ENCODE measurements at regions not wholly inside any gene's neighbourhood (a gene's known extent, or its start where the extent isn't known, plus 50 kb on each side); places are given as distances from the start of the nearest gene placed in this dataset.

DNA sequence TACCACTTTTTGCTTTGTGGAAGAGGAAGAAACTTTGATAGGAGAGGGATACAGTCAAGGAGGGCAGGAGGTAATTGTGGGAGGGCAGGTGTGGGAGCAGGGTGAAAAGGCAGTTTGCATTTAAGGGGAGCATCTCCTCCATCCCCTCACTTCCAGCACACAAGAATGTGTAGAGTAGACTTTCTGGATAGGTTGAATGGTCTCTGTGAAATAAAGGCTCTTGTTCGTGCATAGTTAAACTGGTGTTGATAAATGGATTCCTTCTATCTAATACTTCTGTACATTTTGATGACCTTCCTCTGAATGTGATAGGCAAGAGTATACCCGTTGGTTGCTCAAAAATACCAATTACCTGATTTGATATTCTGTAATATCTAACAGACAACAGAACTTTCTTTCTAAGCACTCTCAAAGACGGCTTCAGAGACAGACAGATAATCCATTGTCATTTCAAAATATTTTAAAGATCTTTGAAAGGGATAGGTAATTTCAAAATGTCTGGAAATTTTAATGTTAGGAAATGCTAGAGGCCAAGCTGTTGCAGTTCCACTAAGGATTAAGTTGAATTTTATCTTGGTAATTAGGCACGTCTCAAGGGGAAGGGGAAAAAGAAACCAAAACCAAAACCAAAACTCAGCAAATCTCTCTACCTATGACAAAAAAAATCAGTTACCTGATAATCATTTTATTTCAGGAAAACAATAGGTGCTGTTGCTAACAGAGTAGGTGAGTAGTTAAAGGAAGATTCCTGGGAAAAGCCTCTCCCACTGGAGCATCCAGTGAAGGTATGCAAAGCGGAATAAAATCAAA lies 302.6 kb downstream of the COG6 start:
- TF ChIP-seq, protein P1, sequence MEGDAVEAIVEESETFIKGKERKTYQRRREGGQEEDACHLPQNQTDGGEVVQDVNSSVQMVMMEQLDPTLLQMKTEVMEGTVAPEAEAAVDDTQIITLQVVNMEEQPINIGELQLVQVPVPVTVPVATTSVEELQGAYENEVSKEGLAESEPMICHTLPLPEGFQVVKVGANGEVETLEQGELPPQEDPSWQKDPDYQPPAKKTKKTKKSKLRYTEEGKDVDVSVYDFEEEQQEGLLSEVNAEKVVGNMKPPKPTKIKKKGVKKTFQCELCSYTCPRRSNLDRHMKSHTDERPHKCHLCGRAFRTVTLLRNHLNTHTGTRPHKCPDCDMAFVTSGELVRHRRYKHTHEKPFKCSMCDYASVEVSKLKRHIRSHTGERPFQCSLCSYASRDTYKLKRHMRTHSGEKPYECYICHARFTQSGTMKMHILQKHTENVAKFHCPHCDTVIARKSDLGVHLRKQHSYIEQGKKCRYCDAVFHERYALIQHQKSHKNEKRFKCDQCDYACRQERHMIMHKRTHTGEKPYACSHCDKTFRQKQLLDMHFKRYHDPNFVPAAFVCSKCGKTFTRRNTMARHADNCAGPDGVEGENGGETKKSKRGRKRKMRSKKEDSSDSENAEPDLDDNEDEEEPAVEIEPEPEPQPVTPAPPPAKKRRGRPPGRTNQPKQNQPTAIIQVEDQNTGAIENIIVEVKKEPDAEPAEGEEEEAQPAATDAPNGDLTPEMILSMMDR (IDR thresholded peaks at IDR 0.05) = no peak
- TF ChIP-seq POLR2A (IDR thresholded peaks at IDR 0.05) = no peak
- no peak for TF ChIP-seq POLR2AphosphoS5 (IDR thresholded peaks at IDR 0.05)

Measured in breast epithelium (tissue), 3 donors.